ENCODE measurements at regions not wholly inside any gene's neighbourhood (a gene's known extent, or its start where the extent isn't known, plus 50 kb on each side); places are given as distances from the start of the nearest gene placed in this dataset.

- no peak for TF ChIP-seq CTCF (conservative IDR thresholded peaks at IDR 0.05; ENCODE audit: low read depth, low read length)
- no peak for TF ChIP-seq EZH2 (IDR thresholded peaks at IDR 0.05; ENCODE audit: low read length, unreplicated experiment)
Measured at GRCh38 chr7:1619152-1620079, 49.6 kb upstream of the PSMG3 start.
